ENCODE measurements at regions not wholly inside any gene's neighbourhood (a gene's known extent, or its start where the extent isn't known, plus 50 kb on each side); places are given as distances from the start of the nearest gene placed in this dataset.
"Not testable (repeated sequence)": the region's sequence is repeated elsewhere in the genome, so short reads cannot be mapped to it uniquely, and the experiment has no call there.

DNA sequence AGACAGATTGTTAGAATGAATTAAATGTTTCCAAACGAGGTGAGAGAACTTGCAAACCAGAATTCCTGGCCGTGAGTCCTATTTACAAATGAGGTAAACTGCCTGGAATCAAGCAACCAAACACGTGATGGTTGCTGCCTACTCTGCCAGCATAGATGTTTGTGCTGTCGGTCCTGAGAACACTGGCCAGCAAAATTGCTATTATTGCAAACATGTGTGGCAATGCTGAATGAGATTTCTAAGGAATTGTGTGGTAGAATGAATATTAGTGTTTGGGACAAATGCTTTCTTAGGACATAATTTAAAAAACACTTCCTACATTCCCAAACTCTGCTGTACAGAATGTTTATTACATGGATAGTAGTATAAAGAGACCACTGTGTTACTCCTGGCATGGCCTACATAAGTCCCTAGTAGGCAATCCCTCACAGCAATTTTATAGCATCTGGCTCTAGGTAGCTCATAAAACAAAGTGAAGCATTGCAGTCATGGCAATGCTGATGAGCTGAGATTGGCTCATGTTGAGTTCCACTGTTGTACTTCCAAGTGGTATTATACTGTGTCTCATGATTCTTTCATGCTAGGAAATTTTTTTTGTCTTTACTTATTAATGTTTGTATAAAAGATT lies 605.2 kb upstream of the EPHA5 start:
- DNase-seq (ENCODE audit: low spot score) = no peak

- no peak for DNase-seq (ENCODE audit: low spot score)
These were observed 602.8 kb upstream of the EPHA5 start for GRCh38 chr4:66273110-66273509.

DNA sequence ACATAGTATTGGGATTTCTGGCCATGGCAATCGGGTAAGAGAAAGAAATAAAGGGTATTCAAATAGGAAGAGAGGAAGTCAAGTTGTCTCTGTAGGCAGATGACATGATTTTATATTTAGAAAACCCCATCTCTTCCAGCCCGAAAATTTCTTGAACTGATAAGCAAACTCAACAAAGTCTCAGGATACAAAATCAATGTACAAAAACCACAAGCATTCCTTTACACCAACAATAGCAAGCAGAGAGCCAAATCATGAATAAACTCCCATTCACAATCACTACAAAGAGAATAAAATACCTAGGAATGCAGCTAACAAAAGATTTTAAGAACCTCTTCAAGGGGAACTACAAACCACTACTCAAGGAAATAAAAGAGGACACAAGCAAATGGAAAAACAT lies 600.1 kb upstream of the EPHA5 start:
- DNase-seq (ENCODE audit: low spot score) = not testable (repeated sequence)

GRCh38 chr4:66266554-66266953 lies 596.3 kb upstream of the EPHA5 start:
- DNase-seq (ENCODE audit: low spot score) = not testable (repeated sequence)

DNA sequence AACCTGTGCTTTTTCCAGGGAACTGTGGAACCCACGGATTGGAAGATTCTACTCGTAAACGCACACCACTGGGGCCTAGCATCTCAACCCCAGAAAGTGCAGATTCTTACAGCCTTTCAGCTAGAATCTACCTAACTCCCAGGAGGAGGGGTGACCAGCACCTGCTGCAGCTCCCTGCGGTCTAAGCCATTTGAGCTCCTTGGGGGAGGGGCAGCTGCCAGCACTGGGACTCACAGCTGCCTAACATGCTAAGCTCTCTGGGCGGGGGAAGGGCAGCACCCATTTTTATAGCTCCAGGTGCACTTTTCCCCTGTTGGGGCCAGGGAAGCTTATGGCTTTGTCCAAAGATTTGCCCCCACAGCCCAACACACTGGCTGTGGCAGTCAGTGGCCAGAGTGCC lies 595.7 kb upstream of the EPHA5 start:
- no peak for DNase-seq (ENCODE audit: low spot score)

GRCh38 chr4:66252291-66252690 lies 582.0 kb upstream of the EPHA5 start:
- DNase-seq (ENCODE audit: low spot score) = no peak

- no peak for DNase-seq (ENCODE audit: low spot score)
These were observed 576.4 kb upstream of the EPHA5 start for GRCh38 chr4:66246643-66247042.

- DNase-seq (ENCODE audit: low spot score) = no peak
These were observed 565.6 kb upstream of the EPHA5 start for GRCh38 chr4:66235876-66236275.

- no peak for DNase-seq (ENCODE audit: low spot score)
These were observed 559.6 kb upstream of the EPHA5 start for GRCh38 chr4:66229885-66230284.

DNA sequence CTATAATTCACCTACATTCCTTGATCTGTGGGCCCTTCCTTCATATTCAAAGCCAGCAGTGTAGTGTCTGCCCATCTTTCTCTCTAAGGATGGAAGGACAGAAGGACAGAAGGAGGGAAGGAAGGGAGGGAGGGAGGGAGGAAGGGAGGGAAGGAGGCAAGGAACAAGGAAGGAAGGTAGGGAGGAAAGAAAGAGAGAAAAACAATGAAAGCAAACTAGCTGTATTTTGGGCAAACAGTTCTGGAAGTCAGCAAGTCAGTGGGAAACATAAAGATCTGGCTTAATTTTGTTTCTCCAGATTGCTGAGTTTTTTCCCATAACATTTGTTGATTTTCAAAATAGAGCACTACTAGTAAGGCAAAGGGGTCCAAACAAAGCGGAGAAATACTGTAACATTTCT lies 555.2 kb upstream of the EPHA5 start:
- no peak for DNase-seq (ENCODE audit: low spot score)

GRCh38 chr4:66223068-66223703 lies 552.9 kb upstream of the EPHA5 start:
- no peak for DNase-seq (ENCODE audit: low spot score)

DNA sequence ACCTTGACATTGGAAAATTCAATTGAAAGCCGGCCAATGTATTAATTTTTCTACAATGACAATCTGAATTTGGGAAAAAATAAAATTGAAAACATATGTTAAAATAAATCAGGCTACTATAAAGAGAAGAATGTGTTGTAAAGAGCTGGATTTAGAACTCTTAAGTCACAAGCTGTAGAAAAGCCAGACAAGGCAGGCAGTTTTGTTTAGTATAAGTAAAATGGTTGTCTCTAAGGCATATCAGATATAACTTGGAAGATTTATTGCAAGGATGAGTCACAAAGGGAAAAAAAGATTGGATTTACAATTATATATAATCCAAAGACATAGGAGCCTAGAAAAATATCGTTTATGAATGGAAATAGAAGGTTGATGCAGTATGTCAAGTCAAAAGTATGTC lies 549.1 kb upstream of the EPHA5 start:
- no peak for DNase-seq (ENCODE audit: low spot score)

GRCh38 chr4:66216252-66216651 lies 546.0 kb upstream of the EPHA5 start:
- DNase-seq (ENCODE audit: low spot score) = no peak

GRCh38 chr4:66212489-66212888 lies 542.2 kb upstream of the EPHA5 start:
- DNase-seq (ENCODE audit: low spot score) = no peak

DNA sequence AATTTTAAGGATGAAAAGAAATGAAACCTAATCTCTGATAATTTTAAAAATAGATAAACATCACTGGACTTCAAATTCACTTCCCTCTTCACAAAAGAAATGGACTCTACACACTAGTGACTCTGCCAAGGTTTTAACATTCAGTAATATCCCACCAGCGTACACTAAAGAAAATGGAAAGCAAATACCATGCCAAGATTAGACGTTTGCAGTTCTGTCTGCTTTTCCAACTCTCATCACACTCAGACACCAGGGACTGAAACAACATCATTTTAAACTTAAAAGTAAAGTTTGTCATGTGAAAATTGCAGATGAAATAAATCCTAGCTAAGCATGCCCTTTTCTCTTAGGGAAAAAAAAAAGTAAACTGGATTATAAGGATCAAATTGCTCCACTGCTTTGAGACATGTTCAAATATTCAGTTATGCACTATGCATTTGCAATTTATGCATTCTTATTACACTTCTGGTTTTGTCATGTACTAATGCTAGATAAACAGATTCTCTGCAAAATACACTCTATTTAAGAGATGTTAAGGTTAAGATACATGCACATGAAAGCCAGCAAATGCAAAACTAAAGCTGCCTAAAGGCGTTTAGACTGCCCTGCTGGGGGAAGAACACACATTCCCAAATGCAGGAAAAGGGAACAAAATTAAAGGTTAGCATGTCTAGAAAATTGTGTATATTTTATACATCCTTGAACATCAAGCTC lies 534.4 kb upstream of the EPHA5 start:
- no peak for DNase-seq (ENCODE audit: low spot score)

GRCh38 chr4:66202870-66203269 lies 532.6 kb upstream of the EPHA5 start:
- DNase-seq (ENCODE audit: low spot score) = no peak

GRCh38 chr4:66197451-66197850 lies 527.2 kb upstream of the EPHA5 start:
- DNase-seq (ENCODE audit: low spot score) = no peak

- DNase-seq (ENCODE audit: low spot score) = no peak
These were observed 523.2 kb upstream of the EPHA5 start for GRCh38 chr4:66193487-66193886.

GRCh38 chr4:66187175-66187720 lies 517.0 kb upstream of the EPHA5 start:
- no peak for DNase-seq (ENCODE audit: low spot score)

- no peak for DNase-seq (ENCODE audit: low spot score)
These were observed 515.8 kb upstream of the EPHA5 start for GRCh38 chr4:66186095-66186494.

DNA sequence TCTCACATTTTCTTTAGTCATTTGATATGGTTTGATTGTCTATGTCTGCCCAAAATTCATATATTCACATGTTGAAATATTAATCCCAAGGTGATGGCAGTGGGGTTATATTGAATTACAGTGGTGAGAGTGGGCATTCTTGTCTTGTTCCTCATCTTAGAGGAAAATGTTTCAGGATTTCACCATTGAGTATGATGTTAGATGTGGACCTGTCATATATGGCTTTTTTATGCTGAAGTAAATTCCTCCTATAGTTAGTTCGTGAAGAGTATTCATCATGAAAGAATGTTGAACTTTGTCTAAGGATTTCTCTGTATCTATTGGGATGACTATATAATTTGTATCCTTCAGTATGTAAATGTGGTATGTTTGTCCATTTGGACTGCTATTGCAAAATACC lies 512.3 kb upstream of the EPHA5 start:
- no peak for DNase-seq (ENCODE audit: low spot score)

GRCh38 chr4:66178906-66179305 lies 508.6 kb upstream of the EPHA5 start:
- no peak for DNase-seq (ENCODE audit: low spot score)

DNA sequence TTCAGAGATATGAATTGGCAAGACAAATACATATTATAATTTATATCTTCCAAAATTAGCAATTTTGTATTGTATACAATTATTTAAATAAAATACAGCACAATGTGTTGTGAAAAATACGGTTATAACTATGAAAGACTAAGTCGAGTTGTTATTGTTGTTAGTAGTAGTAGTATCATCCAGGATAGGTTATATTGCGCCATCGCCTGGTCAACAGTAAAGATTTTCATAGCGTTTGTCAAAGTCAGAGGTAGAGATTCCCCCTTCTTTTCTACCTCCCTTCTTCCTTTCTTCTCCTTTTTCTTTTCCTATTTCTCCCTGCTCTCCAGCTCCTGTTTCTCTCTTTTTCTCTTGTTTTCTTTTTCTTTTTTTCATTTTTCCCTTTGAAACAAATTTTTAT lies 499.1 kb upstream of the EPHA5 start:
- DNase-seq (ENCODE audit: low spot score) = no peak
